ENCODE measurements at regions not wholly inside any gene's neighbourhood (a gene's known extent, or its start where the extent isn't known, plus 50 kb on each side); places are given as distances from the start of the nearest gene placed in this dataset.

DNA sequence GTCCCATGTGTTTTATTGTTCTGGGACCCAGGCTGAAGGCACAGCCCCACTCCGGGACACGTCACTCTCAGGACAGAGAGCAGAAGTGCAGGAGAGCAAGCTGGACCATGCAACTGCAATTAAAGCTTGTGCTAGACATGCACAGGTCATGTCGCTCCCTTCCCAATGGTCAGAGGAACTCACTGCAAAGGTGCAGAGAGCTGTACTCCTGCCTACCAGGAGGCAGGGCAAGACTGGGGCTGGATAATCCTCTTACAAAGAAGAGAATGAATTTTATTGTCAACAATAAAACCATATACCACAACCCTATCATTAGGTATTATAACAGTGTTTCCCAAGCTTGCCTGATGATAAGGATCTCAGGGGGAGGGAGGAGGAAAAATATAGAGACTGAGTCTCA, 74.0 kb upstream of the NEK6 start:
- Histone ChIP-seq H2BK5ac (ENCODE audit: low read length) (no peak overlapping the region), H3K27me3 (ENCODE audit: insufficient read depth, low read length, poor library complexity) (no peaks in the 10 kb centered on the region), H4K5ac (ENCODE audit: low read length) (no peak overlapping the region), H3K23ac (ENCODE audit: low read length) (no peak overlapping the region), H3K18ac (ENCODE audit: low read length) (no peak overlapping the region), H3K56ac (ENCODE audit: low read length) (no peak overlapping the region), H2AK5ac (ENCODE audit: low read length) (no peak overlapping the region), H3K4me1 (ENCODE audit: control insufficient read depth, low read depth, low read length) (no peaks in the 10 kb centered on the region), H4K8ac (ENCODE audit: low read depth, low read length) (no peak overlapping the region), H3K79me1 (ENCODE audit: low read length) (no peaks in the 10 kb centered on the region), H3K79me2 (ENCODE audit: control insufficient read depth, insufficient read depth, low read length) (no peaks in the 10 kb centered on the region), H3K4me2 (ENCODE audit: low read length) (no peak overlapping the region), H3K4me3 (ENCODE audit: low read length) (no peak overlapping the region), H3K36me3 (ENCODE audit: control insufficient read depth, insufficient read depth, low read length) (no peaks in the 10 kb centered on the region), H2BK15ac (replicated peaks; ENCODE audit: low read depth) (no peak overlapping the region), H3K9ac (ENCODE audit: low read length) (no peak overlapping the region), H3K4ac (ENCODE audit: low read depth, low read length) (no peak overlapping the region), H3K27ac (ENCODE audit: low read depth, low read length) (no peak overlapping the region), H2BK120ac (ENCODE audit: low read depth, low read length) (no peak overlapping the region)
- WGBS (ENCODE audit: extremely low coverage, insufficient coverage, low lambda C conversion rate) = no CpG with 5 or more reads among the region's 3 CpGs
- no peak for DNase-seq

DNA sequence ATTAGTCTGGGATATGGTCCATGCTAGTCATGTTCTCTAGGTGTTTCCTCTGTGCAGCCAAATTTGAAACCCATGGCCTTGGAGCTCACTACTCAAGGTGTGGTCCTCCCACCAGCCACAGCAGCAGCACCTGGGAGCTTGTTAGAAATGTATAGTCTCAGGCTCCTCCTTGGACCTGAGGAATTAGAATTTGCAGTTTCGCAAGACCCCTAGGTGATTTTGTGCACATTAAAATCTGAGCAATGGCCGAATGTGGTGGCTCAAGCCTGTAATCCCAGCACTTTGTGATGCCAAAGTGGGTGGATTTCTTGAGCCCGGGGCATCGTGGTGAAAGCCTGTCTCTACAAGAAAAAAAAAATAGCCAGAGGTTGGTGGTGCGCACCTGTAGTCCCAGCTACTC, 72.3 kb upstream of the NEK6 start:
- H3K9ac ChIP-seq (ENCODE audit: low read length) = no peak overlapping the region
- no peaks in the 10 kb centered on the region for H3K27me3 ChIP-seq (ENCODE audit: insufficient read depth, low read length, poor library complexity)
- H2BK120ac ChIP-seq (ENCODE audit: low read depth, low read length) = no peak overlapping the region
- no peaks in the 10 kb centered on the region for H3K36me3 ChIP-seq (ENCODE audit: control insufficient read depth, insufficient read depth, low read length)
- H3K23ac ChIP-seq (ENCODE audit: low read length) = no peak overlapping the region
- no peak overlapping the region for H4K5ac ChIP-seq (ENCODE audit: low read length)
- DNase-seq = no peak
- H3K4me1 ChIP-seq (ENCODE audit: control insufficient read depth, low read depth, low read length) = no peaks in the 10 kb centered on the region
- no peak overlapping the region for H3K56ac ChIP-seq (ENCODE audit: low read length)
- H2AK5ac ChIP-seq (ENCODE audit: low read length) = no peak overlapping the region
- H3K4ac ChIP-seq (ENCODE audit: low read depth, low read length) = no peak overlapping the region
- no CpG with 5 or more reads among the region's 5 CpGs for WGBS (ENCODE audit: extremely low coverage, insufficient coverage, low lambda C conversion rate)
- no peaks in the 10 kb centered on the region for H3K79me2 ChIP-seq (ENCODE audit: control insufficient read depth, insufficient read depth, low read length)
- H3K27ac ChIP-seq (ENCODE audit: low read depth, low read length) = no peak overlapping the region
- no peaks in the 10 kb centered on the region for H3K79me1 ChIP-seq (ENCODE audit: low read length)
- no peak overlapping the region for H3K4me3 ChIP-seq (ENCODE audit: low read length)
- H3K4me2 ChIP-seq (ENCODE audit: low read length) = no peak overlapping the region
- no peak overlapping the region for H3K18ac ChIP-seq (ENCODE audit: low read length)
- no peak overlapping the region for H2BK15ac ChIP-seq (replicated peaks; ENCODE audit: low read depth)
- no peak overlapping the region for H4K8ac ChIP-seq (ENCODE audit: low read depth, low read length)
- H2BK5ac ChIP-seq (ENCODE audit: low read length) = no peak overlapping the region

- Histone ChIP-seq H3K27ac (ENCODE audit: low read depth, low read length) (no peak overlapping the region), H3K4me2 (ENCODE audit: low read length) (no peak overlapping the region), H4K5ac (ENCODE audit: low read length) (no peak overlapping the region), H3K27me3 (ENCODE audit: insufficient read depth, low read length, poor library complexity) (no peaks in the 10 kb centered on the region), H3K4me1 (ENCODE audit: control insufficient read depth, low read depth, low read length) (no peaks in the 10 kb centered on the region), H3K36me3 (ENCODE audit: control insufficient read depth, insufficient read depth, low read length) (no peaks in the 10 kb centered on the region), H3K23ac (ENCODE audit: low read length) (no peak overlapping the region), H3K9ac (ENCODE audit: low read length) (no peak overlapping the region), H3K4ac (ENCODE audit: low read depth, low read length) (no peak overlapping the region), H2AK5ac (ENCODE audit: low read length) (no peak overlapping the region), H2BK15ac (replicated peaks; ENCODE audit: low read depth) (no peak overlapping the region), H3K56ac (ENCODE audit: low read length) (no peak overlapping the region), H3K79me1 (ENCODE audit: low read length) (no peaks in the 10 kb centered on the region), H3K4me3 (ENCODE audit: low read length) (no peak overlapping the region), H2BK5ac (ENCODE audit: low read length) (no peak overlapping the region), H3K79me2 (ENCODE audit: control insufficient read depth, insufficient read depth, low read length) (no peaks in the 10 kb centered on the region), H4K8ac (ENCODE audit: low read depth, low read length) (no peak overlapping the region), H2BK120ac (ENCODE audit: low read depth, low read length) (no peak overlapping the region), H3K18ac (ENCODE audit: low read length) (no peak overlapping the region)
- DNase-seq = no peak
- no CpG with 5 or more reads among the region's 3 CpGs for WGBS (ENCODE audit: extremely low coverage, insufficient coverage, low lambda C conversion rate)
Observed at GRCh38 chr9:124187311-124187710, 70.4 kb upstream of the NEK6 start.

DNA sequence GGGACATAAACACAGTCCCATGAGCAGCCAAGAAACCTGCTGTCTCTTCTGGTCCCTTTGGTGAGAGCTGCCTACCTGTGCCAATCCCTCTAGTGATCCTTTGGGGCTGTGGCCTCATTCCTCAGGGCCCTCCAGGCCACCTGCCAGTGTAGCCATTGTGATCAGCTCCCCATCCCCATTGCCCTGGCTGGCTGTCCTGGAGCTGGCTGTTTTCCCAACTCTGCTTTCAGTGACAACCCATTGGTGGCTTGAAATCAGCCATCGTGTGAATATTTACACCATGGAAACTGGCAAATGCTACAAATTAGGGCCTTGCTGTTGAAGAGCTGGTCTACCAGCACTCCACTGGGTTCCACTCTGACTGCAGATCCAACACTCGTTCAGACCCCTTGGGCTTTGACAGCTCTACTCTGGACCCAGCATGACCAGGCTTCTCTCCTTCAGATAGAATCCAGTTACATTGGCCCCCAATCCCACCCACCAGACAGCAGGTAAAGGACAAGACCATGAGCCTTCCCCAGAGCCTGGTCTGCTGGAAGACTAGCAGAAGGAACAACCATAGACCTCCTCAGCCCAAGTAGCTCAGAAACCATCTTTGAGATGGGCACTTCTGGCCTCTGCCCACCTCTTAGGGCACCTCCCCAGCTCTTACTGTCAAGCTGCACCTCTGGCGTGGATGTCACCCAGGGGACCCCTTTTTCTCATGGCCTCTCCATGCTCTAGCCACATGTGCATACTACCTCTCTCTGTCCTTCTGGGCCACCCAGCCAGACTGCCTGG, 69.2 kb upstream of the NEK6 start:
- H3K36me3 ChIP-seq (ENCODE audit: control insufficient read depth, insufficient read depth, low read length) = no peaks in the 10 kb centered on the region
- WGBS (ENCODE audit: extremely low coverage, insufficient coverage, low lambda C conversion rate) = no CpG with 5 or more reads among the region's 3 CpGs
- no peak overlapping the region for H3K4ac ChIP-seq (ENCODE audit: low read depth, low read length)
- H2BK120ac ChIP-seq (ENCODE audit: low read depth, low read length) = no peak overlapping the region
- no peaks in the 10 kb centered on the region for H3K27me3 ChIP-seq (ENCODE audit: insufficient read depth, low read length, poor library complexity)
- no peak overlapping the region for H3K4me3 ChIP-seq (ENCODE audit: low read length)
- no peak overlapping the region for H3K4me2 ChIP-seq (ENCODE audit: low read length)
- no peak overlapping the region for H2AK5ac ChIP-seq (ENCODE audit: low read length)
- H3K9ac ChIP-seq (ENCODE audit: low read length) = no peak overlapping the region
- H4K5ac ChIP-seq (ENCODE audit: low read length) = no peak overlapping the region
- no peaks in the 10 kb centered on the region for H3K79me1 ChIP-seq (ENCODE audit: low read length)
- H3K18ac ChIP-seq (ENCODE audit: low read length) = no peak overlapping the region
- no peaks in the 10 kb centered on the region for H3K79me2 ChIP-seq (ENCODE audit: control insufficient read depth, insufficient read depth, low read length)
- H3K56ac ChIP-seq (ENCODE audit: low read length) = no peak overlapping the region
- H2BK5ac ChIP-seq (ENCODE audit: low read length) = no peak overlapping the region
- no peak overlapping the region for H3K27ac ChIP-seq (ENCODE audit: low read depth, low read length)
- H4K8ac ChIP-seq (ENCODE audit: low read depth, low read length) = no peak overlapping the region
- DNase-seq = no peak
- no peaks in the 10 kb centered on the region for H3K4me1 ChIP-seq (ENCODE audit: control insufficient read depth, low read depth, low read length)
- no peak overlapping the region for H3K23ac ChIP-seq (ENCODE audit: low read length)
- no peak overlapping the region for H2BK15ac ChIP-seq (replicated peaks; ENCODE audit: low read depth)

DNA sequence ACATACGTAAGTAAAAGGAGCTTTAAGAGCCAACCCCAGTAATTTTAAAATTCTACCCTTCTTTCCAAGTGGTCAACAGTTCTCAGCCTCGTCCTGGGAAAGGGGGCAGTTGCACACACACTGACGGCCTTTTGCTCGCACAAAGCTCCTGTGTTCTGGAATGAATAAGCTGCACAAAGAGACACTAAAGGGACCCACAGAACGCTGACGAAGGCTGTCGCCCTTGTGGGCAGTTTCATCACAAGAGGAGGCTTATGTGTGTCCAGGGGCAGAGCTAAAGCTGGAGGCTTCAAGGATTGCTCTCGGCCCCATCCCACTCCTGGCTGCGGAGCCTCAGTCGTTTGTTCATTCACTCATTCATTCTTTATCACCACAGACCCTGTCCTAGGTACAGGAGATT, 67.0 kb upstream of the NEK6 start:
- DNase-seq = no peak
- H2BK15ac ChIP-seq (replicated peaks; ENCODE audit: low read depth) = no peak overlapping the region
- no CpG with 5 or more reads among the region's 10 CpGs for WGBS (ENCODE audit: extremely low coverage, insufficient coverage, low lambda C conversion rate)

More for the DNA sequence above, 67.0 kb upstream of the NEK6 start:
- no peak overlapping the region for H3K56ac ChIP-seq (ENCODE audit: low read length)
- H3K4me2 ChIP-seq (ENCODE audit: low read length) = no peak overlapping the region
- H3K4me3 ChIP-seq (ENCODE audit: low read length) = no peak overlapping the region
- H2BK120ac ChIP-seq (ENCODE audit: low read depth, low read length) = no peak overlapping the region
- no peak overlapping the region for H2AK5ac ChIP-seq (ENCODE audit: low read length)
- no peaks in the 10 kb centered on the region for H3K79me1 ChIP-seq (ENCODE audit: low read length)
- no peak overlapping the region for H3K18ac ChIP-seq (ENCODE audit: low read length)
- H3K4ac ChIP-seq (ENCODE audit: low read depth, low read length) = no peak overlapping the region
- no peak overlapping the region for H4K8ac ChIP-seq (ENCODE audit: low read depth, low read length)
- no peak overlapping the region for H4K5ac ChIP-seq (ENCODE audit: low read length)
- H3K79me2 ChIP-seq (ENCODE audit: control insufficient read depth, insufficient read depth, low read length) = no peaks in the 10 kb centered on the region
- no peaks in the 10 kb centered on the region for H3K4me1 ChIP-seq (ENCODE audit: control insufficient read depth, low read depth, low read length)
- H3K27me3 ChIP-seq (ENCODE audit: insufficient read depth, low read length, poor library complexity) = no peaks in the 10 kb centered on the region
- no peak overlapping the region for H2BK5ac ChIP-seq (ENCODE audit: low read length)
- no peak overlapping the region for H3K23ac ChIP-seq (ENCODE audit: low read length)
- no peak overlapping the region for H3K27ac ChIP-seq (ENCODE audit: low read depth, low read length)
- H3K9ac ChIP-seq (ENCODE audit: low read length) = no peak overlapping the region
- no peaks in the 10 kb centered on the region for H3K36me3 ChIP-seq (ENCODE audit: control insufficient read depth, insufficient read depth, low read length)
